ENCODE measurements at regions not wholly inside any gene's neighbourhood (a gene's known extent, or its start where the extent isn't known, plus 50 kb on each side); places are given as distances from the start of the nearest gene placed in this dataset.

DNA sequence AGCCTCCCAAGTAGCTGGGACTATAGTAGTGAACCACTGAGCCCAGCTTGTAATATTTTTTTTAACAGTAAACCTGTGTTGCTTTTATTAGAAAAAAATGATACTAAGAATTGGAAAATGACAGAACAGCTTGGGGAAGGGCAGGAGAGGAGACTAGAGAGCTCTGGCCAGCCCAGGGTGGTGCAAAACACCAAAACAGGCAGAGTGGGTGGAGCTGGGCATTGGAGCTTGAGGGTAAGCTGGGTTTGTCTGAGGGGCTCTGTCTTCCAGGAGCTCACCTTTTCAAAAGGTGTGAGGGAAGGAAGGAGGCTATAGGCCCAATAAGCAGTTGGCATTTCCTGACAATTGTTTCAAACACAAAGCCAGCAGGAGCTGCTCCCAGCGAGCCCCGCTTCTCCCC lies 75.2 kb upstream of the DUSP5 start:
- TF ChIP-seq, protein P1, sequence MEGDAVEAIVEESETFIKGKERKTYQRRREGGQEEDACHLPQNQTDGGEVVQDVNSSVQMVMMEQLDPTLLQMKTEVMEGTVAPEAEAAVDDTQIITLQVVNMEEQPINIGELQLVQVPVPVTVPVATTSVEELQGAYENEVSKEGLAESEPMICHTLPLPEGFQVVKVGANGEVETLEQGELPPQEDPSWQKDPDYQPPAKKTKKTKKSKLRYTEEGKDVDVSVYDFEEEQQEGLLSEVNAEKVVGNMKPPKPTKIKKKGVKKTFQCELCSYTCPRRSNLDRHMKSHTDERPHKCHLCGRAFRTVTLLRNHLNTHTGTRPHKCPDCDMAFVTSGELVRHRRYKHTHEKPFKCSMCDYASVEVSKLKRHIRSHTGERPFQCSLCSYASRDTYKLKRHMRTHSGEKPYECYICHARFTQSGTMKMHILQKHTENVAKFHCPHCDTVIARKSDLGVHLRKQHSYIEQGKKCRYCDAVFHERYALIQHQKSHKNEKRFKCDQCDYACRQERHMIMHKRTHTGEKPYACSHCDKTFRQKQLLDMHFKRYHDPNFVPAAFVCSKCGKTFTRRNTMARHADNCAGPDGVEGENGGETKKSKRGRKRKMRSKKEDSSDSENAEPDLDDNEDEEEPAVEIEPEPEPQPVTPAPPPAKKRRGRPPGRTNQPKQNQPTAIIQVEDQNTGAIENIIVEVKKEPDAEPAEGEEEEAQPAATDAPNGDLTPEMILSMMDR (conservative IDR thresholded peaks at IDR 0.05), result no peak
- TF ChIP-seq ZFX (IDR thresholded peaks at IDR 0.05), result no peak
